ENCODE measurements at regions not wholly inside any gene's neighbourhood (a gene's known extent, or its start where the extent isn't known, plus 50 kb on each side); places are given as distances from the start of the nearest gene placed in this dataset.
"Not testable (repeated sequence)": the region's sequence is repeated elsewhere in the genome, so short reads cannot be mapped to it uniquely, and the experiment has no call there.

DNA sequence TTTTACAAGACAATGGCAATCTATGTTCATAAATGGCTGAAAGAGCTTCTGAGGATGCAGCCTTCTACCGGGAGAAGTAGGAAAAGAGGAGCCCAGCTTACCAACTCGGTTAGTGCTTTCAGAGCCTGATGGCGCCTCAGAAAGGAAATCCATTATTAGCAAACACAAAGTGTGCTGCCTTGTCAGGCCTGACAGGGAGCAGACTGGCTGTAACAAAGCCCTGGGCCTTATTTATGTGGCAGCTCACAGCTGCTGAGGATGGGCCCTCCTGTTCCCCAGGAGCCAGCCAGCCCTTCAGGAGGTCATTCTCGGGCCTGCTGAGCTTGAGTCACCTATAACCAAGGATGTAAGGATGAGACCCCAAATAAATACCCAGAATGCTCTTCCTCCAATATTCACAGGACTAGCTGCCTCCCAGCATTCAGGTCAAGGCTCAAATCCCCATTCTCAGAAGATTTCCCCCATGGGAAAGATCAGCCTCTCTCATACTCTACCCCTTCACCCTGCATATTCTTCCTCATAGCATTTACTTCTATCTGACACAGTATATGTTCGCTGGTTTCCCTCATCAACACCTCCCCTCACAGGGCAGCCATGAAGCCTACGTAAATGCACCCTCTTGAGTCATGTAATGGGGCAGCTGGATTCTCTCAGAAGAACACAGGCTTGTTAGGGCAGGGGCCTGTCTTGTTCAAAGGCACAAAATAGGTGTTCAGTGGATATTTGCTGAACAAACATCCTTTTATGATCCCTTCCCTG, 227.0 kb upstream of the RASGEF1B start:
- no peak for DNase-seq

GRCh38 chr4:81694176-81694913, 222.6 kb upstream of the RASGEF1B start:
- DNase-seq: no peak

DNA sequence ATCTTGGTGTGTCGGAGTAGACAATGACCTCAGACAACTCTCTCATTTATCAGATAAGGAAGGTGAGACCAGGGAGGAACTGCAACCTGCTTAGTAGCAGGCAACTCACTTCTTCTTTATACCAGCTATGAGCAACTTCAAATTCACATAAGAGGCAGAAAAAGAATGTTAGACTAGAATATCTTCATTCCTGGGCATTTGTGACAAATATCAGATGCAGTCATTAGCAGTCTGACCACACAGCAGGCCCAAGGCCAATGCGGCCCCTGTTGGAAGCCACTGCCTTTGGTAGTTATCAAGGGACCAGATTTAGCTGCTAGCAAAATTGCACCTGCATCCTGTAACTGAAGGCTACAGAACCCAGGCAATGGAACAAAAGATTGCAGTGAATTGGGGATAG, 219.2 kb upstream of the RASGEF1B start:
- DNase-seq: no peak

GRCh38 chr4:81688085-81688484, 216.4 kb upstream of the RASGEF1B start:
- no peak for DNase-seq

DNA sequence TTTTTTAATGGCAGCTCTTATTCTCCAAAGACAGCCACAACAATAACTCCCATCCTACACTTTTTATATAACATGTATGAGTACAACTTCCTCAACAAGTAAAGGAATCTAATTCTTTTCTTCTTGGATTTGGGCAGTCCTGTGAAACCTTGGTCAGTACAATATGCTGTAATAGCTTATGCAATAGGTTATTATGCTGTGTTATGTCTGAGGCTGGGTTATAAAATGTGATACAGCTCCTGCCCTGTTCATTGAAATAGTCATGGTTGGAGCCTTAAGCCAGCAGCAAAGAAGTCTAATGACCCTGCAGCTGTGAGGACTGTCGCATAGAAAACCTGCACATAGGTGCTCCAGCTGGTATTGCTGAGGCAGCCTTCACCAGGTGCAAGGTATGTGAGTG, 215.8 kb upstream of the RASGEF1B start:
- DNase-seq: no peak

- DNase-seq: no peak
Observed at GRCh38 chr4:81685104-81685503, 213.4 kb upstream of the RASGEF1B start.

- no peak for DNase-seq
Observed at GRCh38 chr4:81684352-81684751, 212.6 kb upstream of the RASGEF1B start.

DNA sequence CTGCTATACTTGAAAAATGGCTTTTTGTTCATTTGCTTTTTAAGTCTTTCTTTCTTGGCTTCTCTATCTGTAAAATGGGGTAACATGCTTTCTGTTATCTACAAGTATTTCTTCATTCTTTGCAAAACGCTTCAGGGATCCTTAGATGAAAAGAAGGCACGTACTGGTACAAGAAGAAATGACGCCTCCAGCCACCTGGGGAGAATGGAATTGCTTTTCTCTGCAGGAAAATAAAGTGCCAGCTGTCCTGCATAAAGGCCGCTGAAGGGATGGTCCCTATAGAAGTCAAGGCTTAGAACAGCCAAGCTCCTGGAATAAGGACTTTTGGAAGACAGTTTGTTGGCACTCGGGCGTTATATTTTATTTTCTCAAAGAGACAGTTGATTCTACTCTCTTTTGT, 210.8 kb upstream of the RASGEF1B start:
- no peak for DNase-seq

DNA sequence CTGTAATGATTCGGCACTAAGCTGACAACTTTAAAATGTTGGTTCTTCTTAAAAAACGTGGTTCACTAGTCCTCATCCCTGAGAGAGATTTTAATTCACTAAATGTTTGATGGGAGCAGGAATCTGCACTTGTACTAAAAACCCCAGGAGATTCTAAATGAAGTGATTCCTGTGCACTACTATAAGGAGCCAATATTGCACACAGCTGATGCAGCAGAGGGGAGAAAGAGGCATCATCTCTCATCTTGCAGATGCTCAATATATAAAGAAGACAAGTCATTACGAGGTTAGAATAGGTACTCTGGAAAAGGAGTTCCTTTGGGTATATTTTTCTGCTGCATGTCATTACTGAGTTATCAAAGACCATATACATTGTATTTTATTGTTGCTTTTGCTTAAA, 207.6 kb upstream of the RASGEF1B start:
- no peak for DNase-seq

GRCh38 chr4:81678801-81679200, 207.1 kb upstream of the RASGEF1B start:
- DNase-seq: no peak

DNA sequence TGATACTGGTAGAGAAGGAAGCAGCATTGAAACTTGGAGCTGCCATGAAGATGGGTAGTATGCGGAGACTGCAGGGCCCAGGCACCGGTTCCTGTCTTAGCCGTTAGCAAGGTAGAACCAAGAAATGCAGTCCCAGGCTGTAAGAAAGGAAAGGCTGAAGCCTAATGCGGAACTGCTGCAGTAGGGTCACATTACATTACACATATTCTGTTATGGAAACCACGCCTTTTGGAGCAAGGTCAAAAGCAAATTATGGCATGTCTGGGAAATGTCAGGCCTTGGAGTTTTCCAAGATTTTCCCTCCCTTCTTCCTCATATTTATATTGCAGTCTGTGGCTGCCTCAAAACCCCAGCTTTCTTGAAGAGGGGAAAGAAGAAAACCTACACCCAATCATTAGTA, 204.8 kb upstream of the RASGEF1B start:
- no peak for DNase-seq

- DNase-seq: no peak
Observed at GRCh38 chr4:81675791-81676393, 204.2 kb upstream of the RASGEF1B start.

DNA sequence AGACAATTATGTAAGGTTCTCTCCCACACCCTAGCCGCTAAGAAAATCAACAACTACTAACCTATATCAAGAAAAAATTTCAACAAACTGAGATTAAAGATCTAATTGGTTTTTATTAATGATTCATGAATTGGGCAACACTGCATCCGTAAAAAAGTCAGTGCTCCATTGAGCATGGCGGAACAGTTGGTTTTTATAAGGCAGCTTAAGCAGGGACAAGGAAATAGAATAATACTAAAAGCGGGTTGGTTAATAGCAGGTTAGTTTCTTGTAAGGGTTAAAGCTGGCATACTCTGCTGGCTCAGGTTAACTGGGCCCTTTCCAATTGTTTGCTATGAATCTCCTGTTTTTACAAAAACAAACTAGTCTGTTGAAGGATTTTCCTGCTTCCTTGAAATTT, 202.3 kb upstream of the RASGEF1B start:
- no peak for DNase-seq

- not testable (repeated sequence) for DNase-seq
Observed at GRCh38 chr4:81668328-81668727, 196.6 kb upstream of the RASGEF1B start.

GRCh38 chr4:81667539-81667938, 195.8 kb upstream of the RASGEF1B start:
- no peak for DNase-seq

DNA sequence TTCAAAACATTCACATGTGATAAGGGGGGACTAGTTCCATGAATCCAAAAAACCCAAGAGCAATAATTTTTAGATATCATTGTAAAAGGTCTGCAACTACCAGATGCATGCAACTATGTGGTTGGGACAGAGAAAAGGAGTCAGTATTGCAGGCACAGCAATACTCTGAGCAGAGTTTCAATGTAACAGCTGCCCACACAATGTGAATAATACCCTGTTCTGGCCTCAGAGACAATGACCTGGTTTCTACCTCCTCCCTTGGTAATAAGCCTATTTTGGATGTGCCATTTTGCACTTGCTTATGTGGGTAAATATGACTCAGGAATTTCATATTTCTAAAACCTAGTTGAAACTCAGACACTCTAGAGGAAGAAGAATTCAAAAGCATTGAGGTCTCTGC, 194.8 kb upstream of the RASGEF1B start:
- no peak for DNase-seq

DNA sequence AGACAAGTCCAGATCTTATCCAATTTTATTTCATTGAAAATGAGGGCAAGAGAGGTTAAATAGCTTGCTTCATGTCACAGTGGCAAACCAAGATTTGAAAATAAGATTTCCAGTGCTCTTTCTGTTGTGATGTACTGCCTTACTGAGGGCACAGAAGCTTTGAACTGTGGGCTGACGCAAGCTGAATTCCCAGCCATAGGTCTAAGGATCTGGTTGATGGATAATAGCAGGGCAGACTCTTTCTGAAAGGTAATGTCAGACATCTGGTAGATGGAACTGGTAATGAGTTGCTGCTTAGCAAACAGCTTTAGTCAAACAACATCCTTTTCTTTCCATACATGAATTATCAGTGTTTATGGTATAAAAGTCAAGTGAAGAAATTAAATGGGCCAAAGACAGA, 193.9 kb upstream of the RASGEF1B start:
- DNase-seq: no peak

DNA sequence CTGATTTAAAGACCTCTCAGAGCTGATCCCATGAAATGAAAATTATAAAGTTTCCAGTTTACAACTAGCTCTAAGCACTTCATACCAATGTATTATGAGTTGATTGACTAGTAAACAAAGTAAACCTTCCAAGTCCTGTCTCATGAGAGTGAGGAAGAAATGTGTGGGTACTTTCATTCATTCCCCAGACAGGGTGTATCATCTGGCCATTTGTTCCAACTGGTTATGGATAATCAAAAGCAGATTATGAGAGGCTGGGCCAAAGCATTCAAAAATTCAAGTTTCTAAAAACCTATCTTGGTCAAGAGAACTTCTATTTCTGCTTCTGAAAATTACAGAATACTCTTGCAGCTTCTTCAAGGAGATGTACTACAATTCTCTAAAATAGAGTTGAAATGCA, 193.3 kb upstream of the RASGEF1B start:
- DNase-seq: no peak

GRCh38 chr4:81664079-81664478, 192.4 kb upstream of the RASGEF1B start:
- DNase-seq: no peak

DNA sequence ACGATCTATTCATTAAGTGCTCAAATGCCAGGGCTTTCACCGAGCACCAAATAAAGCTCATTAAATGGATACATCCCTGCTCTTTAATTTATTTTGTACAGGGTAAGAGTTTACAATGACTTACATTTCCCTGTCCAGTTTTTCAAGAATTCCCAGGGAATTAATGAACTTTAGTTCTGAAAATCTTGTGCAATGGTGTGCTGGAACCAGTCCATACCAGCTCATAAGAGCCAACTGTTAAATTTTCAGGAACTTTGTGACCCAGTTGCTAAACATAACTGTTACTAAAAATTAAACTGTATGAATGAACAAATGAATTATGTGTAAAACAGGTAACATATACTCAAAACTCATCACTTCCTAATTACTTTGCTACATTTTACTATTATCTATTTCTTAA, 191.7 kb upstream of the RASGEF1B start:
- no peak for DNase-seq

- DNase-seq: no peak
Observed at GRCh38 chr4:81659051-81659450, 187.3 kb upstream of the RASGEF1B start.

- DNase-seq: no peak
Observed at GRCh38 chr4:81652069-81652478, 180.4 kb upstream of the RASGEF1B start.

DNA sequence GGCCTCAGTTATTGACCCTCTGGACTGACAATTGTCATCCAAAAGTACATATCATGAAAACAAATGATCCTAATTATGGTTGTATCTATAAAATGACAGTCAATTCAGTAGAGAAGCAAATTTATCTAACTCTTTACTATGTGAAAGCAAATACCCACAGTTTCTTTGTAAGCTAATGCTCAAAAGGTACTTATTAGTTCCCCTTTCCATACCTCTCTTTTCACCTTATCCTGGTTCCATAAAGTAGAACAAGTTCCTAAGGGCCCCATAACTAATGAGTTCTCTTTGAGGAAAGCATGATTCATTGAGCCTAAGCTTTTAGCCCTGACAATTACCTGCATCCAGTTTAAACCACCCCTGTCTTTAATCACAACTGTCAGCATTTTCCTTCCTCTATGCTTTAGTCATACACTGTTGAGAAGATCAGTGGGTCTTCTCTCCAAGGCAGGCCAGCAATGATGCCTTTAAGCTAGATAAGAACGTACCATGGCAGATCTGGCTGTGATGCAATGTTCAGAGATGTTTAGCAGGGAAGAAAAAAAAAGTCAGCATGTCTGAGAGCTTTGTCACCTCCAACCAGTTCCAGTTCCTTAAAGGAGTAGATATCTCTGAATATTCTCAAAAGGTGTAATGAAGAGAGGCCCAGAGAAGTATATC, 179.7 kb upstream of the RASGEF1B start:
- no peak for DNase-seq

All from CD4-positive, alpha-beta T cell treated with Interleukin-15 for 1 hour (primary cell).